ENCODE measurements at regions not wholly inside any gene's neighbourhood (a gene's known extent, or its start where the extent isn't known, plus 50 kb on each side); places are given as distances from the start of the nearest gene placed in this dataset.

DNA sequence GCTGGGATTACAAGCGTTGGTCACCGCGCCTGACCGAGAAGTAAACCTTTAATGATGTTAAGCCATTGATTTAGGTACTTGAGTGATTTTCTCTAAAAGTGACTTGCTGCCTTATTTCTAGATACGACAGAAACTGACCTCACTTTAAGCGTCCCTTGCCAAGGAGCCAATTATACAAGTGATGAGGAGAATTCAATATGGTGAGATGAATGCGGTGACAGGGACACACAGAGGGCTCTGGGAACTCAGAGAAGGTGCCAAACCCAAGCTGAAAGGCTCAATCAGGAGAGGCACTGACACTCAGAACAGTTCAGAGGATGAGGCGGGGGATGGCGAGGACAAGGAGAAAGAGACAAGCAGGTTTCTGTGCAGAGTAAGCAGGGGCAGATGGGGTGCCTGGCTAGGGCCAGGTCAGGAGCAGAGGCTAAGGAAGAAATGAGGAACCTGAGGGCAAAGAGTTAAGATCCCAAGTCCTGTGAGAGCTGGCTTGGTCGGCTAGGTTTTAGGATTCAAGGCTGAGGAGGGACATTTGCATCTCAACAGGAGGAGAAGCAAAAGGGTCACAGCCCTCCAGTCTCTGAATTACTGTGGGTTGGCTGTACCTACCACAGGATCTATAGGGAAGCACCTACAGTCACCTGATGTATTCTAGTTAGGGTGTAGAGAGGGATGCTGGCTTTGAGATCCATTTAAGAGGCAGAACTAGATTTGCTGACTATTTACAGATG is 83.2 kb upstream of the USP24 start:
- no peak for TF ChIP-seq POLR2AphosphoS5 (IDR thresholded peaks at IDR 0.05)
- no peak for TF ChIP-seq POLR2A (IDR thresholded peaks at IDR 0.05)
- TF ChIP-seq, protein P1, sequence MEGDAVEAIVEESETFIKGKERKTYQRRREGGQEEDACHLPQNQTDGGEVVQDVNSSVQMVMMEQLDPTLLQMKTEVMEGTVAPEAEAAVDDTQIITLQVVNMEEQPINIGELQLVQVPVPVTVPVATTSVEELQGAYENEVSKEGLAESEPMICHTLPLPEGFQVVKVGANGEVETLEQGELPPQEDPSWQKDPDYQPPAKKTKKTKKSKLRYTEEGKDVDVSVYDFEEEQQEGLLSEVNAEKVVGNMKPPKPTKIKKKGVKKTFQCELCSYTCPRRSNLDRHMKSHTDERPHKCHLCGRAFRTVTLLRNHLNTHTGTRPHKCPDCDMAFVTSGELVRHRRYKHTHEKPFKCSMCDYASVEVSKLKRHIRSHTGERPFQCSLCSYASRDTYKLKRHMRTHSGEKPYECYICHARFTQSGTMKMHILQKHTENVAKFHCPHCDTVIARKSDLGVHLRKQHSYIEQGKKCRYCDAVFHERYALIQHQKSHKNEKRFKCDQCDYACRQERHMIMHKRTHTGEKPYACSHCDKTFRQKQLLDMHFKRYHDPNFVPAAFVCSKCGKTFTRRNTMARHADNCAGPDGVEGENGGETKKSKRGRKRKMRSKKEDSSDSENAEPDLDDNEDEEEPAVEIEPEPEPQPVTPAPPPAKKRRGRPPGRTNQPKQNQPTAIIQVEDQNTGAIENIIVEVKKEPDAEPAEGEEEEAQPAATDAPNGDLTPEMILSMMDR (IDR thresholded peaks at IDR 0.05), result no peak
- TF ChIP-seq EP300 (IDR thresholded peaks at IDR 0.05; ENCODE audit: low read depth), result no peak
